ENCODE measurements at regions not wholly inside any gene's neighbourhood (a gene's known extent, or its start where the extent isn't known, plus 50 kb on each side); places are given as distances from the start of the nearest gene placed in this dataset.

DNA sequence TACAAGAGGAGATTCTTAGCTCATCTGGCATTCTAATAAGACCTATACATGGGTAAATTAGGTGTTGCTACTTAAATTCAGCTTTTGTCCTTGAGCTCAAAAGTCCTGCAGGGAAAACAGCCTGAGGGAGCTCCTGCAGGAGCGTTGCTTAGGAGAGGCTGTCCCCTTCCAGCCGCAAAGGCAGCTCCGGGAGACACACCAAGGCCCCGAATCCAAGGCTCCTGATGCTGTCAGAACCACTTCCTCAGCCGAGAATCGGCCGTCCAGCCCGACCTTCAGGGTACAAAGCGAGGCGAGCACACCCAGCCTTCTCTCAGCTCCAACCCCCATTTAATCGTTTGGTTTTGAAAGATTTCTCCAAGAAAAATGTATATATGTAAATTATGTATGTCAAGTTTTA, 87.0 kb downstream of the DACT2 start (continued):
- TF ChIP-seq, protein P1, sequence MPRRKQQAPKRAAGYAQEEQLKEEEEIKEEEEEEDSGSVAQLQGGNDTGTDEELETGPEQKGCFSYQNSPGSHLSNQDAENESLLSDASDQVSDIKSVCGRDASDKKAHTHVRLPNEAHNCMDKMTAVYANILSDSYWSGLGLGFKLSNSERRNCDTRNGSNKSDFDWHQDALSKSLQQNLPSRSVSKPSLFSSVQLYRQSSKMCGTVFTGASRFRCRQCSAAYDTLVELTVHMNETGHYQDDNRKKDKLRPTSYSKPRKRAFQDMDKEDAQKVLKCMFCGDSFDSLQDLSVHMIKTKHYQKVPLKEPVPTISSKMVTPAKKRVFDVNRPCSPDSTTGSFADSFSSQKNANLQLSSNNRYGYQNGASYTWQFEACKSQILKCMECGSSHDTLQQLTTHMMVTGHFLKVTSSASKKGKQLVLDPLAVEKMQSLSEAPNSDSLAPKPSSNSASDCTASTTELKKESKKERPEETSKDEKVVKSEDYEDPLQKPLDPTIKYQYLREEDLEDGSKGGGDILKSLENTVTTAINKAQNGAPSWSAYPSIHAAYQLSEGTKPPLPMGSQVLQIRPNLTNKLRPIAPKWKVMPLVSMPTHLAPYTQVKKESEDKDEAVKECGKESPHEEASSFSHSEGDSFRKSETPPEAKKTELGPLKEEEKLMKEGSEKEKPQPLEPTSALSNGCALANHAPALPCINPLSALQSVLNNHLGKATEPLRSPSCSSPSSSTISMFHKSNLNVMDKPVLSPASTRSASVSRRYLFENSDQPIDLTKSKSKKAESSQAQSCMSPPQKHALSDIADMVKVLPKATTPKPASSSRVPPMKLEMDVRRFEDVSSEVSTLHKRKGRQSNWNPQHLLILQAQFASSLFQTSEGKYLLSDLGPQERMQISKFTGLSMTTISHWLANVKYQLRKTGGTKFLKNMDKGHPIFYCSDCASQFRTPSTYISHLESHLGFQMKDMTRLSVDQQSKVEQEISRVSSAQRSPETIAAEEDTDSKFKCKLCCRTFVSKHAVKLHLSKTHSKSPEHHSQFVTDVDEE (CRISPR knock-in tag; IDR thresholded peaks at IDR 0.05) = no peak
- TF ChIP-seq ZNF8 (CRISPR knock-in tag; IDR thresholded peaks at IDR 0.05) (no peak), ZNF70 (CRISPR knock-in tag; IDR thresholded peaks at IDR 0.05) (no peak), BACH2 (CRISPR knock-in tag; IDR thresholded peaks at IDR 0.05; ENCODE audit: borderline replicate concordance) (no peak)

DNA sequence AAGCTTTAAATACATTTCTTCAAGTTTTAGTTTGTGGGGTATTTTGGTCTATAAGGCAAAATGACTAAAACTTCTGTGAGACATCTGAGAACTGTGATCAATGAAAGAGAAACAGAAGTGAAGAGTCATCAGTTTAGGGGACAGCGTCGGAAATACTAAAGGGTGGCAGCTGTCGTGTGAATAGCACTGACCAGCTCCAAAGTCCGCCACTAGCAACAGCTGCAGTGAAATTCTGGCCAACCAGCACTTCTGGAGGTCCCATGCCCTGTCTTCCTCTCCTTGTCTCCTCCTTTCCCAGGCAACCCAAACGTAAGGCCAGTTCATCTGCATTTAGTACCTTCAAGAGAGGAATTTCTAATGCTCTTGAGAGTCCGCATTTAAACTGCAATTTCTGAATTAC, 87.5 kb downstream of the DACT2 start:
- ATAC-seq = no peak
- no peak for TF ChIP-seq TCF4 (CRISPR knock-in tag; IDR thresholded peaks at IDR 0.05; ENCODE audit: borderline replicate concordance)
- TF ChIP-seq, protein P1 (CRISPR knock-in tag; IDR thresholded peaks at IDR 0.05) = no peak
- TF ChIP-seq ISL1 (CRISPR knock-in tag; IDR thresholded peaks at IDR 0.05) = no peak
- no peak for TF ChIP-seq ARNTL (CRISPR knock-in tag; IDR thresholded peaks at IDR 0.05; ENCODE audit: borderline replicate concordance, low read depth)
- no peak for TF ChIP-seq ESRRG (CRISPR knock-in tag; IDR thresholded peaks at IDR 0.05)
- no peak for TF ChIP-seq SNAI2 (CRISPR knock-in tag; IDR thresholded peaks at IDR 0.05)
- TF ChIP-seq RARB (CRISPR knock-in tag; IDR thresholded peaks at IDR 0.05) = no peak
- no peak for TF ChIP-seq ZC3H10 (CRISPR knock-in tag; IDR thresholded peaks at IDR 0.05)
- TF ChIP-seq ZNF70 (CRISPR knock-in tag; IDR thresholded peaks at IDR 0.05) = no peak

DNA sequence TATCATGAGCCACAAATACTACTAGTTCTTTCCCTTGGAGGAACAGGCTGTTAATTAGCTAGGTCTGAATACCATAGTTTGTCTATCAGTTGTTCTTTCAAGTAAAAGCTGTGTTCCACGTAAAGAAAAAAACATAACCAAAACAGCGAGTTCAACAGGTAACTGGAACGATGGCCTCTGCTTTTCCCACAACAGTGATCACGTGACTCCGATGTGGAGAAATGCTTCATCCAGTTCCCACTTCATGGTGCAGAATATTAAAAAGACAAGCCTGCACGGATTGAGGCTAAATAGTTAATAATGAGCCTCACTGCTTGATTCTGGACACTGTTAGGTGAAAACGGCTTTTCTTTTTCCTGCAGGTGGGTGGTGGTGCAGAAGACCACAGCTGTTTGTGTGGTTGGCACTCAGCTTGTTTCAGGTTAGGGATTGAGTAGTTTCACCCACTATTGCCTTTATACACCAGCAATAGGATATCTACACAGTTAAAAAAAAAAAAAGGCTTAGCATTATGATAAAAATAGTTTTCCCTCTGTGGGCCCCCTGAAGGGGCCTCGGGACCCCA, 88.1 kb downstream of the DACT2 start:
- TF ChIP-seq ZFP30 (CRISPR knock-in tag; IDR thresholded peaks at IDR 0.05) (no peak), SNAI2 (CRISPR knock-in tag; IDR thresholded peaks at IDR 0.05) (no peak), BACH2 (CRISPR knock-in tag; IDR thresholded peaks at IDR 0.05; ENCODE audit: borderline replicate concordance) (no peak), OSR1 (CRISPR knock-in tag; IDR thresholded peaks at IDR 0.05) (no peak), TCF4 (CRISPR knock-in tag; IDR thresholded peaks at IDR 0.05; ENCODE audit: borderline replicate concordance) (no peak), GLIS3 (CRISPR knock-in tag; IDR thresholded peaks at IDR 0.05) (no peak), ZNF8 (CRISPR knock-in tag; IDR thresholded peaks at IDR 0.05) (no peak), RARB (CRISPR knock-in tag; IDR thresholded peaks at IDR 0.05) (no peak), ZC3H10 (CRISPR knock-in tag; IDR thresholded peaks at IDR 0.05) (no peak), ZFP3 (CRISPR knock-in tag; IDR thresholded peaks at IDR 0.05) (no peak), ARNTL (CRISPR knock-in tag; IDR thresholded peaks at IDR 0.05; ENCODE audit: borderline replicate concordance, low read depth) (no peak), CSDC2 (CRISPR knock-in tag; IDR thresholded peaks at IDR 0.05) (no peak), ESRRG (CRISPR knock-in tag; IDR thresholded peaks at IDR 0.05) (no peak), PPARA (CRISPR knock-in tag; IDR thresholded peaks at IDR 0.05; ENCODE audit: borderline replicate concordance) (no peak), TOX (CRISPR knock-in tag; IDR thresholded peaks at IDR 0.05; ENCODE audit: borderline replicate concordance) (no peak)
- TF ChIP-seq, protein P2, sequence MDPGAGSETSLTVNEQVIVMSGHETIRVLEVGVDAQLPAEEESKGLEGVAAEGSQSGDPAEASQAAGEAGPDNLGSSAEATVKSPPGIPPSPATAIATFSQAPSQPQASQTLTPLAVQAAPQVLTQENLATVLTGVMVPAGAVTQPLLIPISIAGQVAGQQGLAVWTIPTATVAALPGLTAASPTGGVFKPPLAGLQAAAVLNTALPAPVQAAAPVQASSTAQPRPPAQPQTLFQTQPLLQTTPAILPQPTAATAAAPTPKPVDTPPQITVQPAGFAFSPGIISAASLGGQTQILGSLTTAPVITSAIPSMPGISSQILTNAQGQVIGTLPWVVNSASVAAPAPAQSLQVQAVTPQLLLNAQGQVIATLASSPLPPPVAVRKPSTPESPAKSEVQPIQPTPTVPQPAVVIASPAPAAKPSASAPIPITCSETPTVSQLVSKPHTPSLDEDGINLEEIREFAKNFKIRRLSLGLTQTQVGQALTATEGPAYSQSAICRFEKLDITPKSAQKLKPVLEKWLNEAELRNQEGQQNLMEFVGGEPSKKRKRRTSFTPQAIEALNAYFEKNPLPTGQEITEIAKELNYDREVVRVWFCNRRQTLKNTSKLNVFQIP (CRISPR knock-in tag; IDR thresholded peaks at IDR 0.05; ENCODE audit: borderline replicate concordance, low read depth) = no peak
- TF ChIP-seq, protein P3, sequence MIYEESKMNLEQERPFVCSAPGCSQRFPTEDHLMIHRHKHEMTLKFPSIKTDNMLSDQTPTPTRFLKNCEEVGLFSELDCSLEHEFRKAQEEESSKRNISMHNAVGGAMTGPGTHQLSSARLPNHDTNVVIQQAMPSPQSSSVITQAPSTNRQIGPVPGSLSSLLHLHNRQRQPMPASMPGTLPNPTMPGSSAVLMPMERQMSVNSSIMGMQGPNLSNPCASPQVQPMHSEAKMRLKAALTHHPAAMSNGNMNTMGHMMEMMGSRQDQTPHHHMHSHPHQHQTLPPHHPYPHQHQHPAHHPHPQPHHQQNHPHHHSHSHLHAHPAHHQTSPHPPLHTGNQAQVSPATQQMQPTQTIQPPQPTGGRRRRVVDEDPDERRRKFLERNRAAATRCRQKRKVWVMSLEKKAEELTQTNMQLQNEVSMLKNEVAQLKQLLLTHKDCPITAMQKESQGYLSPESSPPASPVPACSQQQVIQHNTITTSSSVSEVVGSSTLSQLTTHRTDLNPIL (CRISPR knock-in tag; IDR thresholded peaks at IDR 0.05; ENCODE audit: low read depth) = no peak
- TF ChIP-seq, protein P4, sequence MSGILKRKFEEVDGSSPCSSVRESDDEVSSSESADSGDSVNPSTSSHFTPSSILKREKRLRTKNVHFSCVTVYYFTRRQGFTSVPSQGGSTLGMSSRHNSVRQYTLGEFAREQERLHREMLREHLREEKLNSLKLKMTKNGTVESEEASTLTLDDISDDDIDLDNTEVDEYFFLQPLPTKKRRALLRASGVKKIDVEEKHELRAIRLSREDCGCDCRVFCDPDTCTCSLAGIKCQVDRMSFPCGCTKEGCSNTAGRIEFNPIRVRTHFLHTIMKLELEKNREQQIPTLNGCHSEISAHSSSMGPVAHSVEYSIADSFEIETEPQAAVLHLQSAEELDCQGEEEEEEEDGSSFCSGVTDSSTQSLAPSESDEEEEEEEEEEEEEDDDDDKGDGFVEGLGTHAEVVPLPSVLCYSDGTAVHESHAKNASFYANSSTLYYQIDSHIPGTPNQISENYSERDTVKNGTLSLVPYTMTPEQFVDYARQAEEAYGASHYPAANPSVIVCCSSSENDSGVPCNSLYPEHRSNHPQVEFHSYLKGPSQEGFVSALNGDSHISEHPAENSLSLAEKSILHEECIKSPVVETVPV (CRISPR knock-in tag; IDR thresholded peaks at IDR 0.05) = no peak
- TF ChIP-seq, protein P1 (CRISPR knock-in tag; IDR thresholded peaks at IDR 0.05) = no peak
- TF ChIP-seq, protein P5, sequence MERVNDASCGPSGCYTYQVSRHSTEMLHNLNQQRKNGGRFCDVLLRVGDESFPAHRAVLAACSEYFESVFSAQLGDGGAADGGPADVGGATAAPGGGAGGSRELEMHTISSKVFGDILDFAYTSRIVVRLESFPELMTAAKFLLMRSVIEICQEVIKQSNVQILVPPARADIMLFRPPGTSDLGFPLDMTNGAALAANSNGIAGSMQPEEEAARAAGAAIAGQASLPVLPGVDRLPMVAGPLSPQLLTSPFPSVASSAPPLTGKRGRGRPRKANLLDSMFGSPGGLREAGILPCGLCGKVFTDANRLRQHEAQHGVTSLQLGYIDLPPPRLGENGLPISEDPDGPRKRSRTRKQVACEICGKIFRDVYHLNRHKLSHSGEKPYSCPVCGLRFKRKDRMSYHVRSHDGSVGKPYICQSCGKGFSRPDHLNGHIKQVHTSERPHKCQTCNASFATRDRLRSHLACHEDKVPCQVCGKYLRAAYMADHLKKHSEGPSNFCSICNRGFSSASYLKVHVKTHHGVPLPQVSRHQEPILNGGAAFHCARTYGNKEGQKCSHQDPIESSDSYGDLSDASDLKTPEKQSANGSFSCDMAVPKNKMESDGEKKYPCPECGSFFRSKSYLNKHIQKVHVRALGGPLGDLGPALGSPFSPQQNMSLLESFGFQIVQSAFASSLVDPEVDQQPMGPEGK (CRISPR knock-in tag; IDR thresholded peaks at IDR 0.05; ENCODE audit: borderline replicate concordance) = no peak
- no peak for ATAC-seq

Measured in SK-N-SH treated with all-trans-retinoic acid at 6 μM for 48 hours (cell line).